Hypothalamus (tissue), 51 donors: ENCODE measurements at regions not wholly inside any gene's neighbourhood (a gene's known extent, or its start where the extent isn't known, plus 50 kb on each side); places are given as distances from the start of the nearest gene placed in this dataset.
"Not testable (repeated sequence)": the region's sequence is repeated elsewhere in the genome, so short reads cannot be mapped to it uniquely, and the experiment has no call there.

ENCODE experiments used
- DNase-seq, 51 donors: peaks; one replicate each; lab custom pipeline; 2025; lab: John Stamatoyannopoulos, UW

GRCh38 chr6:15109338-15110090 lies 136.4 kb upstream of the JARID2 start:
- no peak for DNase-seq

GRCh38 chr6:15110726-15111354 lies 135.0 kb upstream of the JARID2 start:
- no peak for DNase-seq

GRCh38 chr6:15111576-15111975 lies 134.3 kb upstream of the JARID2 start:
- not testable (repeated sequence) for DNase-seq

GRCh38 chr6:15113587-15113986 lies 132.3 kb upstream of the JARID2 start:
- no peak for DNase-seq

GRCh38 chr6:15114061-15114460 lies 131.8 kb upstream of the JARID2 start:
- DNase-seq: no peak

GRCh38 chr6:15116889-15117288 lies 129.0 kb upstream of the JARID2 start:
- DNase-seq: no peak

- no peak for DNase-seq
Measured at GRCh38 chr6:15121443-15121842, 124.4 kb upstream of the JARID2 start.

- no peak for DNase-seq
Measured at GRCh38 chr6:15121977-15122550, 123.8 kb upstream of the JARID2 start.

GRCh38 chr6:15129887-15130286 lies 116.0 kb upstream of the JARID2 start:
- DNase-seq: no peak

GRCh38 chr6:15131234-15131633 lies 114.6 kb upstream of the JARID2 start:
- no peak for DNase-seq

- no peak for DNase-seq
Measured at GRCh38 chr6:15131651-15132061, 114.2 kb upstream of the JARID2 start.

- no peak for DNase-seq
Measured at GRCh38 chr6:15132167-15132566, 113.7 kb upstream of the JARID2 start.

- no peak for DNase-seq
Measured at GRCh38 chr6:15132854-15133670, 112.8 kb upstream of the JARID2 start.

GRCh38 chr6:15137086-15137485 lies 108.8 kb upstream of the JARID2 start:
- no peak for DNase-seq

GRCh38 chr6:15143086-15143485 lies 102.8 kb upstream of the JARID2 start:
- DNase-seq: no peak

GRCh38 chr6:15143540-15143939 lies 102.3 kb upstream of the JARID2 start:
- no peak for DNase-seq

- DNase-seq: no peak
Measured at GRCh38 chr6:15145821-15146220, 100.0 kb upstream of the JARID2 start.

GRCh38 chr6:15147827-15148226 lies 98.0 kb upstream of the JARID2 start:
- DNase-seq: no peak

GRCh38 chr6:15148356-15148946 lies 97.4 kb upstream of the JARID2 start:
- no peak for DNase-seq

GRCh38 chr6:15150207-15150606 lies 95.7 kb upstream of the JARID2 start:
- no peak for DNase-seq

- DNase-seq: no peak
Measured at GRCh38 chr6:15152700-15153099, 93.2 kb upstream of the JARID2 start.
